Astrocyte (in vitro differentiated cells and primary cell): ENCODE measurements at regions not wholly inside any gene's neighbourhood (a gene's known extent, or its start where the extent isn't known, plus 50 kb on each side); places are given as distances from the start of the nearest gene placed in this dataset.

Experiments used
- CTCF ChIP-seq: IDR thresholded peaks from 2 replicates; pipeline ENCODE4 v1.5.1; 2011; ENCODE audit warnings: low read depth, mild to moderate bottlenecking, inconsistent platforms, low read length, moderate library complexity; ENCODE audit not compliant: insufficient read depth
- EZH2 ChIP-seq: IDR thresholded peaks from 2 replicates; pipeline ENCODE4 v1.6.1; 2012; ENCODE audit warnings: mild to moderate bottlenecking, low read length, inconsistent platforms; ENCODE audit not compliant: insufficient read depth

DNA sequence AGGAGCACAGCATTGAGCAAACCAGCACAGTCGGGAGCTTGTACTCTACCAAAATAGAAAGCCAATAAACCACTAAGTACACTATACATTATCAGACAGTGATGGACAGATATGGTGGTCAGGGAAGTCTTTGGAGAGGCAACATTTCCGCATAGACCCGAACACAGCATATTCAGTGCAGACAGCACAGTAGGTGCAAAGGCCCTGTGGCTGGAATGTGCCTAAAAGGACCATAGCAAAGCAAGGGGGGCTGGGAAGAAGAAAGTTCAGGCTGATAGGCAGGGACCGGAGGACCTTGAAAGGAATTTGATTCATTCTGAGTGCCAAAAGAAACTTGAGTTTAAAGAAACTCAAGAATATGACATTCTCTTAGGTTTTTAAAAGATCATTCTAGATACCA, 92.0 kb upstream of the GALNT2 start:
- no peak for TF ChIP-seq CTCF
- no peak for TF ChIP-seq EZH2
